ENCODE measurements at regions not wholly inside any gene's neighbourhood (a gene's known extent, or its start where the extent isn't known, plus 50 kb on each side); places are given as distances from the start of the nearest gene placed in this dataset.
"Not testable (repeated sequence)": the region's sequence is repeated elsewhere in the genome, so short reads cannot be mapped to it uniquely, and the experiment has no call there.

DNA sequence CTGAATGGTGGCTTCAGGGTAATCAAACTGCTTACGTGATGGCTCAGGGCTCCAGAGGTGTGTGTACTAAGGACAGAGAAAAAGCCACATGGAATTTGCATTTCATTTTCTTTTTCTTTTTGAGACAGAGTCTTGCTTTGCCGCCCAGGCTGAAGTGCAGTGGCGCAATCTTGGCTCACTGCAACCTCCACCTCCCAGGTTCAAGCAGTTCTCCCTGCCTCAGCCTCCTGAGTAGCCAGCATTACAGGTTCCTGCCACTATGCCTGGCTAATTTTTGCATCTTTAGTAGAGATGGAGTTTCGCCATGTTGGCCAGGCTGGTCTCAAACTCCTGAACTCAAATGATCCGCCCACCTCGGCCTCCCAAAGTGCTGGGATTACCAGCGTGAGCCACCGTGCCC lies 103.7 kb upstream of the CLINT1 start:
- TF ChIP-seq, protein P1, sequence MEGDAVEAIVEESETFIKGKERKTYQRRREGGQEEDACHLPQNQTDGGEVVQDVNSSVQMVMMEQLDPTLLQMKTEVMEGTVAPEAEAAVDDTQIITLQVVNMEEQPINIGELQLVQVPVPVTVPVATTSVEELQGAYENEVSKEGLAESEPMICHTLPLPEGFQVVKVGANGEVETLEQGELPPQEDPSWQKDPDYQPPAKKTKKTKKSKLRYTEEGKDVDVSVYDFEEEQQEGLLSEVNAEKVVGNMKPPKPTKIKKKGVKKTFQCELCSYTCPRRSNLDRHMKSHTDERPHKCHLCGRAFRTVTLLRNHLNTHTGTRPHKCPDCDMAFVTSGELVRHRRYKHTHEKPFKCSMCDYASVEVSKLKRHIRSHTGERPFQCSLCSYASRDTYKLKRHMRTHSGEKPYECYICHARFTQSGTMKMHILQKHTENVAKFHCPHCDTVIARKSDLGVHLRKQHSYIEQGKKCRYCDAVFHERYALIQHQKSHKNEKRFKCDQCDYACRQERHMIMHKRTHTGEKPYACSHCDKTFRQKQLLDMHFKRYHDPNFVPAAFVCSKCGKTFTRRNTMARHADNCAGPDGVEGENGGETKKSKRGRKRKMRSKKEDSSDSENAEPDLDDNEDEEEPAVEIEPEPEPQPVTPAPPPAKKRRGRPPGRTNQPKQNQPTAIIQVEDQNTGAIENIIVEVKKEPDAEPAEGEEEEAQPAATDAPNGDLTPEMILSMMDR (IDR thresholded peaks at IDR 0.05; ENCODE audit: low read length), result not testable (repeated sequence)
- TF ChIP-seq EZH2phosphoT487 (IDR thresholded peaks at IDR 0.05; ENCODE audit: low read length); EZH2 (optimal IDR thresholded peaks at IDR 0.05; ENCODE audit: low read depth, low read length): not testable (repeated sequence)

Measured in MM.1S (cell line).